Eye (tissue), 1 donor: ENCODE measurements at regions not wholly inside any gene's neighbourhood (a gene's known extent, or its start where the extent isn't known, plus 50 kb on each side); places are given as distances from the start of the nearest gene placed in this dataset.
"Not testable (repeated sequence)": the region's sequence is repeated elsewhere in the genome, so short reads cannot be mapped to it uniquely, and the experiment has no call there.

ENCODE experiments used
- DNase-seq: peaks from one replicate; pipeline ENCODE4 v3.0.0-alpha.2; 2015

GRCh38 chr3:182484682-182485081 is 308.6 kb upstream of the ATP11B start:
- DNase-seq, result no peak

DNA sequence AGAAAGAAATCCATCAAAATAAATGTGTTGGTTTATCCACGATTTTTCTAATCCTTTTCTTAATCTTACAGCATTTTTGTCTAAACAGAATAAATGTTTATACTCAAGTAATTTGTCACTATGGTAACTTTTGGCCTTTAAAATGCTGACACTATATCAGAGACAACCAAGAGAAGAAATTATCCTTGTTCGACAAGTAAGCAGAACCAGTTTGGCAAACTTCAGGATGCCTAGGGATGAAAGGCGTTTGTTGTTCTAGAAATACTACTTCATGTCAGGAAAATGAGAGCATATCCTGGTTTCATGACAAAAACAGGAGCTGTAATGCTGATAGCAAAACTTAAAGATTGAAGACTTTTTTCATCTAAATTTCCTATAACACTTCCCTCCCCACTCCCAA is 308.0 kb upstream of the ATP11B start:
- peak; percentile 24 for DNase-seq

- DNase-seq, result peak; percentile 37
Measured at GRCh38 chr3:182486463-182486862, 306.8 kb upstream of the ATP11B start.

DNA sequence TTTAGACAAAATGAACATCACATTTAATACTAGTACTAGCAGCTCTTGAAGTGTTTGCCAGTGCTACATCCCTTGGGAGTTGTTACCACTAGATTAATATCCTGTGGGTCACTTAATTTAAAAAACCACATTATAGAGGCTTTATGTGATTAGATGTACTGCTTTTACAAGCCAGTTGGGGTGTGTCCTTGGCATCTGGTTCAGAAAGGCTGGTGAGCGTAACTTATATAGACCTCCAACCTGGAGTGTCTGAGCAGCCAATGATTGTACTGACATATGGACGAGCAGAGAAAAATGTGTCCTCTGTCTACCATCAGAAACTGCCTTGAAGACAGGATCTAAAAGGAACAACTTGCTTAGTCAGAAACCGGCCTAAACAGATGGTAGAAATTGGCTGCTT is 306.2 kb upstream of the ATP11B start:
- peak; percentile 21 for DNase-seq

GRCh38 chr3:182487611-182488010 is 305.7 kb upstream of the ATP11B start:
- no peak for DNase-seq

DNA sequence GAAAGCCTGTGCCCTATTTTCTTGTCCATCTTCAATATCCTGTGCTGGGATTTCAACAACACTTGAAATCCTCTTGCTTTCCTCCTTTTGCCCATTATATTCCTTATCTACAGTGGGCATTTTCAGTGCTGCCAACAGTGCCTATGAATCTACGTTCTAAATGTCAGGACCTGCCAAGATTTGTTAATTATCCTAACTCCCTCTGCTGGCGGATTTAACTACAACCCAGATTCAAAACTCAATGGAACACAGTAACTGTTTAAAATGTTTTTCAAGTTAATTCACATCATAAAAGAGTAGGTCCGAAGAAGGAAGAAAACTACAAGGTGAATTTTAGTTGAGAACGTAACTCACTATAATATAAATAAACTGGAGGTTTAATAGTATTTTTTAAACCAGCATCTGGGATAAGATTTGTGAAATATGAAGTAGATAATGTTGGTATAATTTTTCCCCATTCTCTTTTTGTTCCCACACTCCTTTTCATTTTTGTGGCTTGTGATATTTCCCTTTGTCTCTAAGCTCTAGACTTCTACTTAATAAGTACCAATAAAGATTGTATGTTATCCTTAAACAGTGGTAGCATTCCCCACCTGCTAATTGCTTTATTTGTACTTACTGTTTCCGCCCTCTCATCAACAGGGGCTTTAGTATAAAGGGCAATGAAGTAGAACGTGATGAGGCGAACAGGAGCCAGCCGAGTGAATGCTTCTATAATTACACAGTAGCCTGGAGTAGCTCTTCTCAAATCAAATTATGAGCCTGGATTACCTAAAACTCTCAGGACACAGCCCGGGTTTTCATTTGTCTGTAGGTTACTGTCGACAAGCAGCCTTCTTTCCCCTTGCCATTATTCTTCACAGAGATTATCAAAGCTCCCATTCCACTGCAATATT is 302.5 kb upstream of the ATP11B start:
- peak; percentile 76 for DNase-seq

DNA sequence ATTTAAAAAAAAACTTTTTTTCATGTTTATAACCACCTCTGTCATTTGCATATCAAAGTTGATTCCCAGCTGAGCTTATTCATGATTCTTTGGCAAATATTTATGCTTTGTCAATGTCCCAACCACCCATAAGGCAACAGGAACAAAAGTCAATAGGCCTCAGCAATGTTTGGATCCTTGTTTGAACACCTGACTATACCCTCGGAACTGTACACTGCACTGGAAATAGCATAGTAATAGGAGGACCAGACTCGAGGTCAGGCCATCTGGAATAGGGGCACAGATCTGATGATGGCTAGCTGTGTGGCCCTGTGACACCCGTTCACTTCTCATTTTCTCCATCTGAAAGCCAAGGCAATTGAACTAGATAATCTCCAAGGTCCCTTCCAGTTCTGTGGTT is 301.7 kb upstream of the ATP11B start:
- peak; percentile 46 for DNase-seq

- no peak for DNase-seq
Measured at GRCh38 chr3:182492536-182492935, 300.8 kb upstream of the ATP11B start.

- peak; percentile 71 for DNase-seq
Measured at GRCh38 chr3:182500289-182500688, 293.0 kb upstream of the ATP11B start.

GRCh38 chr3:182501856-182502255 is 291.4 kb upstream of the ATP11B start:
- peak; percentile 84 for DNase-seq

GRCh38 chr3:182503401-182503800 is 289.9 kb upstream of the ATP11B start:
- DNase-seq, result peak; percentile 60

- peak; percentile 69 for DNase-seq
Measured at GRCh38 chr3:182508919-182509711, 284.2 kb upstream of the ATP11B start.

- DNase-seq, result no peak
Measured at GRCh38 chr3:182509844-182510460, 283.4 kb upstream of the ATP11B start.

GRCh38 chr3:182514236-182514964 is 278.9 kb upstream of the ATP11B start:
- DNase-seq, result no peak

GRCh38 chr3:182516597-182517336 is 276.5 kb upstream of the ATP11B start:
- no peak for DNase-seq

- no peak for DNase-seq
Measured at GRCh38 chr3:182519569-182519968, 273.7 kb upstream of the ATP11B start.

- no peak for DNase-seq
Measured at GRCh38 chr3:182521339-182521738, 272.0 kb upstream of the ATP11B start.

GRCh38 chr3:182523424-182523823 is 269.9 kb upstream of the ATP11B start:
- DNase-seq, result not testable (repeated sequence)

- no peak for DNase-seq
Measured at GRCh38 chr3:182523836-182524235, 269.5 kb upstream of the ATP11B start.

DNA sequence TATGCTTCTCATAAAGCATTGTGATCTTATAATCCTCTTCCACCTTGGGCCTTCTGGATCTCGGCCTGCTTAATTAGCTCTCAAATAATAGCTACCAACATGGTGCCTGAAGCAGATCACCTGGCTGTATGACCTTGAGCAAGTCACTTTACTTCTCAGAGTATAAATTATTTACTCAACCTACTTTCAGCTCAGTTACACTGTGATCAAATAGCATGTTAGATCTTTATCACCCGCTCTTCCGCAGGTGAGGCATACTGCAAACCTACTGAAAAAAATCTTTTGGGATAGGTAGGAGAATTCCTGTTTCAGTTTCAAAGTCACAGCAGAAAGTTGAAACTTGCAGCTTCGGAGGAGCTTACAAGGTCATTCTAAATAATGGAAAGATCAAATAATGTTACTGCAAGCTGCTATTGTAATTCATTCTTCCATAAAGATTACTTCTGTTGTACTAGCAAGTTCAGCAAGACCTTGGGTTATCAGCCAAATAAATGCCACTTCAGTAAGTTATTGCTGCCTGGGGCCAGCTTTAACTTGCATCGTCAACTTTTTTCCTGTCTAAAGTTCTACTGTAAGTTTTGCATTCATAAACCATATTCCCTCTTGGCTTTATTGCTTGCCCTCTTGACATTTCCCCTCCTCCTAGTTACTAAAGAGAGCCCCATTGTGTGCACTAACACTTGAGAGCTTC is 268.4 kb upstream of the ATP11B start:
- no peak for DNase-seq

GRCh38 chr3:182525766-182526374 is 267.4 kb upstream of the ATP11B start:
- no peak for DNase-seq
